ENCODE measurements at regions not wholly inside any gene's neighbourhood (a gene's known extent, or its start where the extent isn't known, plus 50 kb on each side); places are given as distances from the start of the nearest gene placed in this dataset.

DNA sequence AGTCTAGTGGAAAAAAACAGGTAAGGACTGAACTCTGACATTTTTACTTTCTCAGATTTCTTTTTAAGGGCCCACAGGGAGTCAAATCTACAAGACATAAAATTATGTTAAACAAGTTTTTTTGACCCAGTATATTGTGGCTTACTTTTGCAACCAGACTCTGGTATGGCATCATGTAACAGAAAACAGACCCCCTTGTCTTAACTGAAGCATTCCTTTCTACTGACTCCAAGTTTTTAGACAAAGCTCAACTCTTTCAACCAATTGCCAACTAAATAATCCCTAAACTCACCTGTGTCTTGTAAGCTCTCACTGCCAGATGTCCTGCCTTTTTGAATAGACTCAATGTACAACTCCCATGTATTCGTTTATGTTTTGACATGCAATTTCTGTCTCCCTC lies 64.3 kb downstream of the FASLG start:
- TF ChIP-seq, protein P1, sequence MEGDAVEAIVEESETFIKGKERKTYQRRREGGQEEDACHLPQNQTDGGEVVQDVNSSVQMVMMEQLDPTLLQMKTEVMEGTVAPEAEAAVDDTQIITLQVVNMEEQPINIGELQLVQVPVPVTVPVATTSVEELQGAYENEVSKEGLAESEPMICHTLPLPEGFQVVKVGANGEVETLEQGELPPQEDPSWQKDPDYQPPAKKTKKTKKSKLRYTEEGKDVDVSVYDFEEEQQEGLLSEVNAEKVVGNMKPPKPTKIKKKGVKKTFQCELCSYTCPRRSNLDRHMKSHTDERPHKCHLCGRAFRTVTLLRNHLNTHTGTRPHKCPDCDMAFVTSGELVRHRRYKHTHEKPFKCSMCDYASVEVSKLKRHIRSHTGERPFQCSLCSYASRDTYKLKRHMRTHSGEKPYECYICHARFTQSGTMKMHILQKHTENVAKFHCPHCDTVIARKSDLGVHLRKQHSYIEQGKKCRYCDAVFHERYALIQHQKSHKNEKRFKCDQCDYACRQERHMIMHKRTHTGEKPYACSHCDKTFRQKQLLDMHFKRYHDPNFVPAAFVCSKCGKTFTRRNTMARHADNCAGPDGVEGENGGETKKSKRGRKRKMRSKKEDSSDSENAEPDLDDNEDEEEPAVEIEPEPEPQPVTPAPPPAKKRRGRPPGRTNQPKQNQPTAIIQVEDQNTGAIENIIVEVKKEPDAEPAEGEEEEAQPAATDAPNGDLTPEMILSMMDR (IDR thresholded peaks at IDR 0.05), result no peak
- no peak for TF ChIP-seq POLR2A (IDR thresholded peaks at IDR 0.05)
- WGBS, 2 donors, result 64 to 67% methylated on average over 1 of the region's 1 CpG
- H3K27me3 ChIP-seq, result no peaks in the 10 kb centered on the region

DNA sequence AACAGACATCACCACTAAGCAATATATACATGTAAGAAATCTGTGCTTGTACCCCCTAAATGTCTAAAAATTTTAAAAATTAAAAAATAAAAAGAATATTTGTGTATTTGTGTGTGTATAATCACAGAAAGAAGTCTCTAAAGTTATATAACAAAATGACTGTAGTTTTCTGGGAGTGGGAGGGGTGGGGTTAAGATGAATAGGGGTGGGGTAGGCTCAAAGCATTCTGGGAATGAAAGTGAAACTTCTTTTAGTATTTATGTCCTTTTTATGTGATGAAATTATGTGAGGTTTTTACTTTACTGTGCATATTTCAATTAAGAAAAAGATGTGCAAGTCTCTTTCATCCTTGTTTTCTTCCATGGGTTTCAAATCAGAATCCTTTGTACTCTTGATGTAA lies 65.3 kb downstream of the FASLG start:
- TF ChIP-seq, protein P1 (IDR thresholded peaks at IDR 0.05), result no peak
- no peak for TF ChIP-seq POLR2A (IDR thresholded peaks at IDR 0.05)
- Histone ChIP-seq H3K4me1 (no peaks in the 10 kb centered on the region), H3K36me3 (replicated peaks in 1 of 2; ENCODE audit: insufficient read depth in 1 of 2, low read depth in 2 of 2) (no peaks in the 10 kb centered on the region), H3K4me3 (no peak overlapping the region), H3K9me3 (no peaks in the 10 kb centered on the region), H3K27me3 (no peaks in the 10 kb centered on the region), H3K27ac (no peak overlapping the region)
- DNase-seq (no peak), ATAC-seq (no peak)
- intact Hi-C loops (cut with DNase I), result no loop called here

More for the DNA sequence above, 64.3 kb downstream of the FASLG start:
- no peaks in the 10 kb centered on the region for H3K36me3 ChIP-seq (replicated peaks in 1 of 2; ENCODE audit: insufficient read depth in 1 of 2, low read depth in 2 of 2)
- DNase-seq, result no peak
- H3K27ac ChIP-seq, result no peak overlapping the region
- intact Hi-C loops (cut with DNase I), result no loop called here
- H3K4me3 ChIP-seq, result no peak overlapping the region
- H3K4me1 ChIP-seq, result no peaks in the 10 kb centered on the region
- H3K9me3 ChIP-seq, result no peaks in the 10 kb centered on the region
- ATAC-seq, result no peak

DNA sequence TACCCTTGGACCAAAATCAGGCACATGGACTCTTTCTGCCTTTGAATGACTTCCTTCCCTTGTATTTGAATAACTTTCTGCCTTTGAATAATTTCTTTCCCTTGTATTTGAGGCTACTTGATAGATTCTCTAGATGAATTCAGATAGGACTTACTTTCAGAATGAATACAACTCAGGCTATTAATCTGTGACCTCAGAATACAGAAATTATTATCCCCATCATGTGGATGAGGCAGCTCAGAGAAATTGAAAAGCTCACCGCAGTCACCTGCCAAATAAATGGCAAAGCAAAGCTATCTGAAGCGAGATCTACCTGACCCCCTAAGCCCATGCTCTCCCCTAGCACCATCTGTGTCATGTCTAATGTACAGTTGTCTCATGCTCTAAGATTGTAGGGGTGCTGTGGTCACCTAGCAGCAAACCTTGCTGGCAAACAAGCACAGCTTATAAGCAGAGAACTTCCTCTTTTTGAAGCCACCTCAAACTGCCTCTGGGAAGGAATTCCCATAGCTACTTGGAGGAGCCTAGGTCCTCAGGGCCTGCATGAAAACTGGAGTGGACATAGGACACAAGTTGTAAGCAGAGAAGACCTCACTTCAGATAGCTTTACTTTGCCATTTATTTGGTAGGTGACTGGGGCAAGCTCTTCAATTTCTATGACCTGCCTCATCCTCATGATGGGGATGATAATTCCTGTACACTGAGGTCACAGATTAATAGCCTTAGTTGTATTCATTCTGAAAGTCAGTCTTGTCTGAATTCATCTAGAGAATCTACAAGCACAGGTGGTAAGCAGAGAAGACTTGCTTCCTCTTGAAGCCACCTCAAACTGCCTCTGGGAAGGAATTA lies 66.1 kb downstream of the FASLG start:
- no peak for ATAC-seq
- Histone ChIP-seq H3K9me3 (no peaks in the 10 kb centered on the region), H3K27ac (no peak overlapping the region), H3K4me1 (no peaks in the 10 kb centered on the region), H3K4me3 (no peak overlapping the region), H3K36me3 (replicated peaks in 1 of 2; ENCODE audit: insufficient read depth in 1 of 2, low read depth in 2 of 2) (no peaks in the 10 kb centered on the region), H3K27me3 (no peaks in the 10 kb centered on the region)
- intact Hi-C loops (cut with DNase I), result no loop called here
- WGBS, 2 donors, result 62 to 78% methylated on average over 2 of the region's 2 CpGs
- DNase-seq, result no peak
- no peak for TF ChIP-seq POLR2A (IDR thresholded peaks at IDR 0.05)

DNA sequence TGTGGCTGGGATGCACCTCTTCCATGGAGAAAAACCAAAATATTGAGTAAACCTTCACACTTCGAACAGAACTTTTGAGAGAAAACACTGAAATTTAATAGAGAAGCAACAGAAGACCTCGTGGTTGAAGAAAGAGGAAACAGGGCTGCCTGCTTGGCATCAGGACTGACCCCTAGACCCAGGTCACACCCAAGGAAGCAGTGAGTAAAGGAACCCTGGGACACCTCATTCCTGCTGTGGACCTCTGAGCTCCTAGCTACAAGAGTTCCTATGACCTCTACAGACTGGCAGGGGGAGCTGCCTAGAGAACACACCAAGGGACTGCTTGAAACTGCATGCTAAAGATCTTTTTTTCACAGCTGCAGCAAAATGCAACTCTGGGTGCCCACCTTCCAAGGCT lies 67.8 kb downstream of the FASLG start:
- TF ChIP-seq POLR2A (IDR thresholded peaks at IDR 0.05), result no peak
- TF ChIP-seq, protein P1 (IDR thresholded peaks at IDR 0.05), result no peak
- Histone ChIP-seq H3K36me3 (replicated peaks in 1 of 2; ENCODE audit: insufficient read depth in 1 of 2, low read depth in 2 of 2) (no peaks in the 10 kb centered on the region), H3K4me1 (no peaks in the 10 kb centered on the region), H3K27me3 (no peaks in the 10 kb centered on the region), H3K4me3 (no peak overlapping the region), H3K9me3 (no peaks in the 10 kb centered on the region), H3K27ac (no peak overlapping the region)
- ATAC-seq (no peak), DNase-seq (no peak)
- 49 to 50% methylated on average over 2 of the region's 2 CpGs for WGBS, 2 donors
- intact Hi-C loops (cut with DNase I), result no loop called here

DNA sequence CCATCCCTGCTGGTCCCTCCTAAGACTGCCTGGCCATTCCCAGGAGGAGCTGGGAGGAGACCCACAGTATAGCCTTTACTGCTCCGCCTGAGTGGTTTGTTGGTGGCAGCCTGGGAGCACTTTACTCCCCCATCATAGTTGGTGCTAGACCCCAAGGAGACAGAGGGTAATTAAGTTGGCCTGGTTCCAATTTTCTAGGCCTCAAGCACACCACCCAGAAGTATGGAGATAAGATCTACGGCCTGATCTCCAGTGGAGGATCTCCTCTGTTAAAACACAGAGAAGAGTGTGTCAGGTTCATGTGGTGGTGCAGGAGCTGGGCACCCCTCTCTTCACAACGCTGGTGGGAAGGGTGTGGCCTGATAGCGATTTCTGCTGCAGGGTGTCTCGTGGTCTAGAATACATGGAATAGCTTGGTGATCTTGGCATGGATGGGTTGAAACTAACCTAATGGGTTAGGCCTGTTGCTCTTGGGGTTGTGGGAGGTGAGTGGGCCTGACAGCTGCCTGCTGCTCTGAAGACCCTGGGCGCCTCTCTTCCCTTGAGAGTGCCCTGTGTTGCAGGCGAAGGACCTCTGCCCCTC lies 68.5 kb downstream of the FASLG start:
- DNase-seq, result no peak
- TF ChIP-seq, protein P1 (IDR thresholded peaks at IDR 0.05), result no peak
- intact Hi-C loops (cut with DNase I), result no loop called here
- Histone ChIP-seq H3K9me3 (no peaks in the 10 kb centered on the region), H3K4me3 (no peak overlapping the region), H3K27me3 (no peaks in the 10 kb centered on the region), H3K4me1 (no peaks in the 10 kb centered on the region), H3K36me3 (replicated peaks in 1 of 2; ENCODE audit: insufficient read depth in 1 of 2, low read depth in 2 of 2) (no peaks in the 10 kb centered on the region), H3K27ac (no peak overlapping the region)
- 91 to 98% methylated on average over 5 to 7 of the region's 7 CpGs for WGBS, 2 donors
- ATAC-seq, result no peak
